Osteocyte (in vitro differentiated cells): ENCODE measurements at regions not wholly inside any gene's neighbourhood (a gene's known extent, or its start where the extent isn't known, plus 50 kb on each side); places are given as distances from the start of the nearest gene placed in this dataset.

Source experiments
- DNase-seq: peaks from one replicate; pipeline ENCODE4 v3.0.0; 2021; ENCODE audit warnings: mixed read lengths; ENCODE audit not compliant: unreplicated experiment; ENCODE audit errors: extremely low spot score
- H3K27ac Mint-ChIP-seq: one replicate; pipeline ENCODE4 v1.8.0; 2021; ENCODE audit warnings: mild to moderate bottlenecking, mixed read lengths; ENCODE audit not compliant: unreplicated experiment
- H3K27me3 Mint-ChIP-seq: one replicate; pipeline ENCODE4 v1.8.0; 2021; ENCODE audit warnings: mixed read lengths; ENCODE audit not compliant: unreplicated experiment
- H3K36me3 Mint-ChIP-seq: one replicate; pipeline ENCODE4 v1.8.0; 2021; ENCODE audit warnings: mixed read lengths; ENCODE audit not compliant: unreplicated experiment
- H3K4me1 Mint-ChIP-seq: one replicate; pipeline ENCODE4 v1.8.0; 2021; ENCODE audit warnings: mixed read lengths; ENCODE audit not compliant: unreplicated experiment
- H3K4me3 Mint-ChIP-seq: one replicate; pipeline ENCODE4 v1.8.0; 2021; ENCODE audit warnings: mild to moderate bottlenecking, moderate library complexity, mixed read lengths; ENCODE audit not compliant: unreplicated experiment
- H3K9me3 Mint-ChIP-seq: one replicate; pipeline ENCODE4 v1.8.0; 2021; ENCODE audit warnings: mixed read lengths; ENCODE audit not compliant: unreplicated experiment
- CTCF ChIP-seq: fragments of 200-600 bp; sonication (generic); IDR thresholded peaks from 2 replicates; pipeline ENCODE4 v1.5.0; 2021; ENCODE audit warnings: antibody characterized with exemption, mild to moderate bottlenecking, moderate library complexity

GRCh38 chrX:10923466-10923865, 187.7 kb upstream of the HCCS start:
- Mint-ChIP-seq H3K27ac (no peak overlapping the region), H3K27me3 (no peaks in the 10 kb centered on the region), H3K9me3 (peaks cover 43% of the 10 kb centered on the region), H3K36me3 (no peaks in the 10 kb centered on the region), H3K4me3 (no peak overlapping the region), H3K4me1 (peaks cover 10% of the 10 kb centered on the region)
- TF ChIP-seq CTCF = no peak
- DNase-seq = no peak

GRCh38 chrX:10926404-10926803, 184.7 kb upstream of the HCCS start:
- Mint-ChIP-seq H3K27ac (no peak overlapping the region), H3K4me1 (peaks cover 24% of the 10 kb centered on the region), H3K36me3 (no peaks in the 10 kb centered on the region), H3K4me3 (no peak overlapping the region), H3K9me3 (peaks cover 43% of the 10 kb centered on the region), H3K27me3 (no peaks in the 10 kb centered on the region)
- DNase-seq = no peak
- no peak for TF ChIP-seq CTCF

GRCh38 chrX:10926891-10927290, 184.2 kb upstream of the HCCS start:
- no peak for DNase-seq
- Mint-ChIP-seq H3K27me3 (no peaks in the 10 kb centered on the region), H3K4me1 (peaks cover 27% of the 10 kb centered on the region), H3K4me3 (no peak overlapping the region), H3K27ac (no peak overlapping the region), H3K9me3 (peaks cover 41% of the 10 kb centered on the region), H3K36me3 (no peaks in the 10 kb centered on the region)
- no peak for TF ChIP-seq CTCF

GRCh38 chrX:10929747-10930146, 181.4 kb upstream of the HCCS start:
- peaks cover 23% of the 10 kb centered on the region for H3K4me1 Mint-ChIP-seq
- no peak for DNase-seq
- TF ChIP-seq CTCF = no peak
- no peak overlapping the region for H3K4me3 Mint-ChIP-seq
- peaks cover 23% of the 10 kb centered on the region for H3K9me3 Mint-ChIP-seq
- no peak overlapping the region for H3K27ac Mint-ChIP-seq
- no peaks in the 10 kb centered on the region for H3K36me3 Mint-ChIP-seq
- no peaks in the 10 kb centered on the region for H3K27me3 Mint-ChIP-seq

- peaks cover 23% of the 10 kb centered on the region for H3K4me1 Mint-ChIP-seq
- no peaks in the 10 kb centered on the region for H3K27me3 Mint-ChIP-seq
- H3K27ac Mint-ChIP-seq = no peak overlapping the region
- no peak for TF ChIP-seq CTCF
- no peaks in the 10 kb centered on the region for H3K36me3 Mint-ChIP-seq
- no peak for DNase-seq
- peaks cover 26% of the 10 kb centered on the region for H3K9me3 Mint-ChIP-seq
- H3K4me3 Mint-ChIP-seq = no peak overlapping the region
Measured at GRCh38 chrX:10930151-10930550, 181.0 kb upstream of the HCCS start.
